ENCODE measurements at regions not wholly inside any gene's neighbourhood (a gene's known extent, or its start where the extent isn't known, plus 50 kb on each side); places are given as distances from the start of the nearest gene placed in this dataset.

- TF ChIP-seq CTCF (IDR thresholded peaks at IDR 0.05; ENCODE audit: poor library complexity, severe bottlenecking) (no peak), TAF1 (IDR thresholded peaks at IDR 0.05; ENCODE audit: low read depth) (no peak), POLR2AphosphoS5 (IDR thresholded peaks at IDR 0.05) (no peak), EZH2 (IDR thresholded peaks at IDR 0.05; ENCODE audit: borderline replicate concordance, insufficient read depth, low read length, poor library complexity, severe bottlenecking) (no peak), EP300 (conservative IDR thresholded peaks at IDR 0.05; ENCODE audit: poor library complexity, severe bottlenecking) (no peak)
Measured at GRCh38 chr7:112594397-112594796, 113.6 kb downstream of the LSMEM1 start.
